ENCODE measurements at regions not wholly inside any gene's neighbourhood (a gene's known extent, or its start where the extent isn't known, plus 50 kb on each side); places are given as distances from the start of the nearest gene placed in this dataset.
A peak's percentile ranks its signal among the peaks of the same experiment; 100 is the strongest.

DNA sequence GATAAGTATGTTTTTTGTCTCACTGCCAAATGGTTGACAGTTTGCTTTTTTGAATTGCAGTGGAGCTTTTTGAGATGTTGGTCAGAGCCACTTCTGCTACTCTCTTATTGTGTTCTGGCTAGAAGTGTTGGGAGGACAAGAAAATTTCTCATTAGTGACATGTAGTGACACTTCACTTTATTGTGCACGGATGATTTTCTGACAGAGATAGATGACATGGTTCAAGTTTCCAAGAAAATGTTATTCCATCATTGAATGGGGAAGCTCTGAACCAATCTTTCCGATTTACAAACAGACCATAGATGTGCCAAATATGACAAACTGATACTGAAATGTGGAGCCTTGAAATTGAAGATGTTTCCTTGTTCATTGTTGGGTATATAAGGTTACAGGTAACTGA, 558.9 kb upstream of the WWC1 start (continued):
- TF ChIP-seq SP1 (CRISPR knock-in tag; conservative IDR thresholded peaks at IDR 0.05): no peak
- no peak for TF ChIP-seq ZBTB21 (CRISPR knock-in tag; IDR thresholded peaks at IDR 0.05; ENCODE audit: borderline replicate concordance)
- TF ChIP-seq, protein P1, sequence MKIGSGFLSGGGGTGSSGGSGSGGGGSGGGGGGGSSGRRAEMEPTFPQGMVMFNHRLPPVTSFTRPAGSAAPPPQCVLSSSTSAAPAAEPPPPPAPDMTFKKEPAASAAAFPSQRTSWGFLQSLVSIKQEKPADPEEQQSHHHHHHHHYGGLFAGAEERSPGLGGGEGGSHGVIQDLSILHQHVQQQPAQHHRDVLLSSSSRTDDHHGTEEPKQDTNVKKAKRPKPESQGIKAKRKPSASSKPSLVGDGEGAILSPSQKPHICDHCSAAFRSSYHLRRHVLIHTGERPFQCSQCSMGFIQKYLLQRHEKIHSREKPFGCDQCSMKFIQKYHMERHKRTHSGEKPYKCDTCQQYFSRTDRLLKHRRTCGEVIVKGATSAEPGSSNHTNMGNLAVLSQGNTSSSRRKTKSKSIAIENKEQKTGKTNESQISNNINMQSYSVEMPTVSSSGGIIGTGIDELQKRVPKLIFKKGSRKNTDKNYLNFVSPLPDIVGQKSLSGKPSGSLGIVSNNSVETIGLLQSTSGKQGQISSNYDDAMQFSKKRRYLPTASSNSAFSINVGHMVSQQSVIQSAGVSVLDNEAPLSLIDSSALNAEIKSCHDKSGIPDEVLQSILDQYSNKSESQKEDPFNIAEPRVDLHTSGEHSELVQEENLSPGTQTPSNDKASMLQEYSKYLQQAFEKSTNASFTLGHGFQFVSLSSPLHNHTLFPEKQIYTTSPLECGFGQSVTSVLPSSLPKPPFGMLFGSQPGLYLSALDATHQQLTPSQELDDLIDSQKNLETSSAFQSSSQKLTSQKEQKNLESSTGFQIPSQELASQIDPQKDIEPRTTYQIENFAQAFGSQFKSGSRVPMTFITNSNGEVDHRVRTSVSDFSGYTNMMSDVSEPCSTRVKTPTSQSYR (CRISPR knock-in tag; IDR thresholded peaks at IDR 0.05): no peak
- TF ChIP-seq, protein P2, sequence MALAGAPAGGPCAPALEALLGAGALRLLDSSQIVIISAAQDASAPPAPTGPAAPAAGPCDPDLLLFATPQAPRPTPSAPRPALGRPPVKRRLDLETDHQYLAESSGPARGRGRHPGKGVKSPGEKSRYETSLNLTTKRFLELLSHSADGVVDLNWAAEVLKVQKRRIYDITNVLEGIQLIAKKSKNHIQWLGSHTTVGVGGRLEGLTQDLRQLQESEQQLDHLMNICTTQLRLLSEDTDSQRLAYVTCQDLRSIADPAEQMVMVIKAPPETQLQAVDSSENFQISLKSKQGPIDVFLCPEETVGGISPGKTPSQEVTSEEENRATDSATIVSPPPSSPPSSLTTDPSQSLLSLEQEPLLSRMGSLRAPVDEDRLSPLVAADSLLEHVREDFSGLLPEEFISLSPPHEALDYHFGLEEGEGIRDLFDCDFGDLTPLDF (CRISPR knock-in tag; IDR thresholded peaks at IDR 0.05): no peak
- TF ChIP-seq NR1H2 (CRISPR knock-in tag; IDR thresholded peaks at IDR 0.05): no peak
- no peak for TF ChIP-seq CREM (CRISPR knock-in tag; IDR thresholded peaks at IDR 0.05)
- TF ChIP-seq PRRX2 (CRISPR knock-in tag; IDR thresholded peaks at IDR 0.05): no peak
- TF ChIP-seq TP53 (CRISPR knock-in tag; IDR thresholded peaks at IDR 0.05): no peak
- no peak for TF ChIP-seq SOX15 (CRISPR knock-in tag; IDR thresholded peaks at IDR 0.05)
- TF ChIP-seq HMGA2 (CRISPR knock-in tag; IDR thresholded peaks at IDR 0.05): no peak

DNA sequence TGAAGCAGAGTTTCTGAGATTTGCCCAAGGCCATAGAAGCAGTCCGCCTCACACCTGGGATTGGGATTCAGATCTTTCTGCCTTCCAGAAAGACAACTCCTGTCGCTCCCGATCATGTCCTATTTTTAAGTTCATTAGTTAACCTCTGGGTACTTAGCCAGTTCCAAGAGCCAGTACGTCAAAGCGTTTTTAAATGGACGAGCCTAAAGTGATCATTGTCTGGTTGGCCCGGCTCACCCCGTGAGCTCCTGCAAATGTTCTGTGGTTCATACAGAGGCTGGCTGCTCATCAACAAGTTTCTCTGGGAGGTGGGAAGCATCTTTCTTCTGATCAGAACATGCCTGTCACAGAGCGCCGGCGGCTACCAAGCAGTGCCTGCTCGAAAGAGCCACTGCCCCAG, 554.5 kb upstream of the WWC1 start:
- Mint-ChIP-seq H3K36me3 (no peaks in the 10 kb centered on the region), H3K27me3 (ENCODE audit: low read depth) (no peaks in the 10 kb centered on the region; the same call in 1 of the 2 replicates), H3K9me3 (no peaks in the 10 kb centered on the region), H3K4me3 (no peak overlapping the region), H3K4me1 (peaks cover 5% of the 10 kb centered on the region), H3K27ac (0 out of 2 replicates have a peak overlapping the region, but pooled peaks have one; percentile 32)
- DNase-seq (ENCODE audit: low spot score) (no peak), ATAC-seq (no peak)
- CTCF ChIA-PET: no interaction called here
- POLR2A ChIA-PET: no interaction called here
- no peak for TF ChIP-seq NR3C1 (CRISPR knock-in tag; conservative IDR thresholded peaks at IDR 0.05; ENCODE audit: low read depth)
- TF ChIP-seq, protein P3, sequence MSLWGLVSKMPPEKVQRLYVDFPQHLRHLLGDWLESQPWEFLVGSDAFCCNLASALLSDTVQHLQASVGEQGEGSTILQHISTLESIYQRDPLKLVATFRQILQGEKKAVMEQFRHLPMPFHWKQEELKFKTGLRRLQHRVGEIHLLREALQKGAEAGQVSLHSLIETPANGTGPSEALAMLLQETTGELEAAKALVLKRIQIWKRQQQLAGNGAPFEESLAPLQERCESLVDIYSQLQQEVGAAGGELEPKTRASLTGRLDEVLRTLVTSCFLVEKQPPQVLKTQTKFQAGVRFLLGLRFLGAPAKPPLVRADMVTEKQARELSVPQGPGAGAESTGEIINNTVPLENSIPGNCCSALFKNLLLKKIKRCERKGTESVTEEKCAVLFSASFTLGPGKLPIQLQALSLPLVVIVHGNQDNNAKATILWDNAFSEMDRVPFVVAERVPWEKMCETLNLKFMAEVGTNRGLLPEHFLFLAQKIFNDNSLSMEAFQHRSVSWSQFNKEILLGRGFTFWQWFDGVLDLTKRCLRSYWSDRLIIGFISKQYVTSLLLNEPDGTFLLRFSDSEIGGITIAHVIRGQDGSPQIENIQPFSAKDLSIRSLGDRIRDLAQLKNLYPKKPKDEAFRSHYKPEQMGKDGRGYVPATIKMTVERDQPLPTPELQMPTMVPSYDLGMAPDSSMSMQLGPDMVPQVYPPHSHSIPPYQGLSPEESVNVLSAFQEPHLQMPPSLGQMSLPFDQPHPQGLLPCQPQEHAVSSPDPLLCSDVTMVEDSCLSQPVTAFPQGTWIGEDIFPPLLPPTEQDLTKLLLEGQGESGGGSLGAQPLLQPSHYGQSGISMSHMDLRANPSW (CRISPR knock-in tag; conservative IDR thresholded peaks at IDR 0.05; ENCODE audit: low read depth): no peak
- no peak for TF ChIP-seq GABPB1 (CRISPR knock-in tag; IDR thresholded peaks at IDR 0.05)
- no peak for TF ChIP-seq E2F4 (CRISPR knock-in tag; IDR thresholded peaks at IDR 0.05; ENCODE audit: borderline replicate concordance, low read depth)
- TF ChIP-seq, protein P2 (CRISPR knock-in tag; IDR thresholded peaks at IDR 0.05): no peak
- TF ChIP-seq TP53 (CRISPR knock-in tag; IDR thresholded peaks at IDR 0.05): no peak
- TF ChIP-seq MYBL2 (CRISPR knock-in tag; IDR thresholded peaks at IDR 0.05): no peak
- no peak for TF ChIP-seq HMGXB4 (CRISPR knock-in tag; IDR thresholded peaks at IDR 0.05)
- TF ChIP-seq ELF4 (CRISPR knock-in tag; IDR thresholded peaks at IDR 0.05; ENCODE audit: low read depth): no peak
- TF ChIP-seq, protein P4, sequence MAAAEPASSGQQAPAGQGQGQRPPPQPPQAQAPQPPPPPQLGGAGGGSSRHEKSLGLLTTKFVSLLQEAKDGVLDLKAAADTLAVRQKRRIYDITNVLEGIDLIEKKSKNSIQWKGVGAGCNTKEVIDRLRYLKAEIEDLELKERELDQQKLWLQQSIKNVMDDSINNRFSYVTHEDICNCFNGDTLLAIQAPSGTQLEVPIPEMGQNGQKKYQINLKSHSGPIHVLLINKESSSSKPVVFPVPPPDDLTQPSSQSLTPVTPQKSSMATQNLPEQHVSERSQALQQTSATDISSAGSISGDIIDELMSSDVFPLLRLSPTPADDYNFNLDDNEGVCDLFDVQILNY (CRISPR knock-in tag; IDR thresholded peaks at IDR 0.05): no peak
- TF ChIP-seq KAT7 (CRISPR knock-in tag; IDR thresholded peaks at IDR 0.05; ENCODE audit: borderline replicate concordance): no peak
- TF ChIP-seq CREB1 (CRISPR knock-in tag; IDR thresholded peaks at IDR 0.05): no peak
- TF ChIP-seq TEAD4 (CRISPR knock-in tag; IDR thresholded peaks at IDR 0.05): no peak
- TF ChIP-seq ATF1 (CRISPR knock-in tag; IDR thresholded peaks at IDR 0.05): no peak
- no peak for TF ChIP-seq FOXP1 (CRISPR knock-in tag; IDR thresholded peaks at IDR 0.05; ENCODE audit: borderline replicate concordance)
- TF ChIP-seq ZNF396 (CRISPR knock-in tag; IDR thresholded peaks at IDR 0.05; ENCODE audit: borderline replicate concordance): no peak
- no peak for TF ChIP-seq RELA (CRISPR knock-in tag; IDR thresholded peaks at IDR 0.05; ENCODE audit: borderline replicate concordance)
- TF ChIP-seq HMGA2 (CRISPR knock-in tag; IDR thresholded peaks at IDR 0.05): no peak
- no peak for TF ChIP-seq ZBTB21 (CRISPR knock-in tag; IDR thresholded peaks at IDR 0.05; ENCODE audit: borderline replicate concordance)
